ENCODE measurements at regions not wholly inside any gene's neighbourhood (a gene's known extent, or its start where the extent isn't known, plus 50 kb on each side); places are given as distances from the start of the nearest gene placed in this dataset.

DNA sequence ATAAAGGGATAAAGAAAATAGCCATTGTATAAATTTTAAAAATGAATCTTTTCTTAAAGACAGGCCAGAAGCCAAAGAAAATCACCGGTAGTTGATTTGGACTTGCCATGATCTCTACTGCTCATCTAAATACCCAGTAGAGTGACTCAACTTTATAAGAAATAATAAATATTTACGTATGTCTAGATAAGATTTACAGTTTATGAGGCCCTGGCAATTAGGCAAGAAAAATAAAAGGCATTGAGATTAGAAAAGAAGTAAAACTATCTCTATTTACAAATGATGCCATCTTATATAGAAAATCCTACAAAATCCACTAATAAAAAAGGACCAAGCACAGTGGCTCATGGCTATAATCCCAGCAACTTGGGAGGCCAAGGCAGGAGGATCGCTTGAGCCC is 765.5 kb upstream of the HTR2C start (continued):
- TF ChIP-seq TCF4 (CRISPR knock-in tag; IDR thresholded peaks at IDR 0.05; ENCODE audit: borderline replicate concordance) (no peak), ZNF8 (CRISPR knock-in tag; IDR thresholded peaks at IDR 0.05) (no peak), GLIS3 (CRISPR knock-in tag; IDR thresholded peaks at IDR 0.05) (no peak)

DNA sequence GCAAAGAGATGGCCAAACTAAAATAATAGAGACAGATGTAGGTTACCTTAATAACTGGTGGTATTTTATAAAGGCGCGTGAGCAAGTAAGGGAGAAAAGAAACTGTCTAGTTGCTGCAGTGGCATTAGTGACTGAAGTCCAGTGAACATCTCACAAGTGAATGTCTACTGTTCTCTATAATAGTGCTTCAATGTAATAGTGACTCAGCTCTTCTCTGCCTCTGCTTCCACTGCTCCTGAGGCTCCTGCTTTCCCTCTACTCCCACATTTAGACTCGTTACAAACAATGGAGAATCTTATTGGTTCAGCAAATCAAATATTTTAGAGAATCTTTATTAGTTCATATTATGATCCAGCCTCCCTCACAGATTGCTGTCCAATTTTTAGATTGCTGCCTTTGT is 779.1 kb upstream of the HTR2C start:
- ATAC-seq, result no peak
- no peak for TF ChIP-seq RARB (CRISPR knock-in tag; IDR thresholded peaks at IDR 0.05)
- no peak for TF ChIP-seq ZFP3 (CRISPR knock-in tag; IDR thresholded peaks at IDR 0.05)
- no peak for TF ChIP-seq ISL1 (CRISPR knock-in tag; IDR thresholded peaks at IDR 0.05)
- TF ChIP-seq ZC3H10 (CRISPR knock-in tag; IDR thresholded peaks at IDR 0.05), result no peak
- TF ChIP-seq, protein P1, sequence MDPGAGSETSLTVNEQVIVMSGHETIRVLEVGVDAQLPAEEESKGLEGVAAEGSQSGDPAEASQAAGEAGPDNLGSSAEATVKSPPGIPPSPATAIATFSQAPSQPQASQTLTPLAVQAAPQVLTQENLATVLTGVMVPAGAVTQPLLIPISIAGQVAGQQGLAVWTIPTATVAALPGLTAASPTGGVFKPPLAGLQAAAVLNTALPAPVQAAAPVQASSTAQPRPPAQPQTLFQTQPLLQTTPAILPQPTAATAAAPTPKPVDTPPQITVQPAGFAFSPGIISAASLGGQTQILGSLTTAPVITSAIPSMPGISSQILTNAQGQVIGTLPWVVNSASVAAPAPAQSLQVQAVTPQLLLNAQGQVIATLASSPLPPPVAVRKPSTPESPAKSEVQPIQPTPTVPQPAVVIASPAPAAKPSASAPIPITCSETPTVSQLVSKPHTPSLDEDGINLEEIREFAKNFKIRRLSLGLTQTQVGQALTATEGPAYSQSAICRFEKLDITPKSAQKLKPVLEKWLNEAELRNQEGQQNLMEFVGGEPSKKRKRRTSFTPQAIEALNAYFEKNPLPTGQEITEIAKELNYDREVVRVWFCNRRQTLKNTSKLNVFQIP (CRISPR knock-in tag; IDR thresholded peaks at IDR 0.05; ENCODE audit: borderline replicate concordance, low read depth), result no peak
- no peak for TF ChIP-seq ESRRG (CRISPR knock-in tag; IDR thresholded peaks at IDR 0.05)
- TF ChIP-seq ARNTL (CRISPR knock-in tag; IDR thresholded peaks at IDR 0.05; ENCODE audit: borderline replicate concordance, low read depth), result no peak
- TF ChIP-seq ZNF565 (CRISPR knock-in tag; conservative IDR thresholded peaks at IDR 0.05; ENCODE audit: low read depth), result no peak
- TF ChIP-seq, protein P2, sequence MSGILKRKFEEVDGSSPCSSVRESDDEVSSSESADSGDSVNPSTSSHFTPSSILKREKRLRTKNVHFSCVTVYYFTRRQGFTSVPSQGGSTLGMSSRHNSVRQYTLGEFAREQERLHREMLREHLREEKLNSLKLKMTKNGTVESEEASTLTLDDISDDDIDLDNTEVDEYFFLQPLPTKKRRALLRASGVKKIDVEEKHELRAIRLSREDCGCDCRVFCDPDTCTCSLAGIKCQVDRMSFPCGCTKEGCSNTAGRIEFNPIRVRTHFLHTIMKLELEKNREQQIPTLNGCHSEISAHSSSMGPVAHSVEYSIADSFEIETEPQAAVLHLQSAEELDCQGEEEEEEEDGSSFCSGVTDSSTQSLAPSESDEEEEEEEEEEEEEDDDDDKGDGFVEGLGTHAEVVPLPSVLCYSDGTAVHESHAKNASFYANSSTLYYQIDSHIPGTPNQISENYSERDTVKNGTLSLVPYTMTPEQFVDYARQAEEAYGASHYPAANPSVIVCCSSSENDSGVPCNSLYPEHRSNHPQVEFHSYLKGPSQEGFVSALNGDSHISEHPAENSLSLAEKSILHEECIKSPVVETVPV (CRISPR knock-in tag; IDR thresholded peaks at IDR 0.05), result no peak

DNA sequence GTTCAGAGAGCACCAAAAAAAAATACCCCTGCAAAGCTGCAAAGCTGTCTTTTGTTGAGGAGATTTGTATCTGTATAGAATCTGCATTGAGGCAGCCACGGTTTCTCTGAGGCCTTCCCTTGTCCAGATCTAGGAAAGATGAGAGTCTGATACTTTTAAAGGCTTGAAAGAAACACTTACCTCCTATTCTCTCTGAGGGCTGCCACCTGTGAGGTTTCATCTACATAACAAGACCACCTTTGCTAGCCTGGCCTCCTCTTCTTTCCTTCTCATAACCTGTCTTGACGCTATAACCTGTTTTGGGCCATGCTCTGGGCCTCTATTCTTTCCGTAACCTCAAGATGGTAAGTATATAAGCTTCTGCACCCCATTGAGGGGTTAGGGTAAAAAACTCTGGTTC is 779.6 kb upstream of the HTR2C start:
- TF ChIP-seq, protein P3, sequence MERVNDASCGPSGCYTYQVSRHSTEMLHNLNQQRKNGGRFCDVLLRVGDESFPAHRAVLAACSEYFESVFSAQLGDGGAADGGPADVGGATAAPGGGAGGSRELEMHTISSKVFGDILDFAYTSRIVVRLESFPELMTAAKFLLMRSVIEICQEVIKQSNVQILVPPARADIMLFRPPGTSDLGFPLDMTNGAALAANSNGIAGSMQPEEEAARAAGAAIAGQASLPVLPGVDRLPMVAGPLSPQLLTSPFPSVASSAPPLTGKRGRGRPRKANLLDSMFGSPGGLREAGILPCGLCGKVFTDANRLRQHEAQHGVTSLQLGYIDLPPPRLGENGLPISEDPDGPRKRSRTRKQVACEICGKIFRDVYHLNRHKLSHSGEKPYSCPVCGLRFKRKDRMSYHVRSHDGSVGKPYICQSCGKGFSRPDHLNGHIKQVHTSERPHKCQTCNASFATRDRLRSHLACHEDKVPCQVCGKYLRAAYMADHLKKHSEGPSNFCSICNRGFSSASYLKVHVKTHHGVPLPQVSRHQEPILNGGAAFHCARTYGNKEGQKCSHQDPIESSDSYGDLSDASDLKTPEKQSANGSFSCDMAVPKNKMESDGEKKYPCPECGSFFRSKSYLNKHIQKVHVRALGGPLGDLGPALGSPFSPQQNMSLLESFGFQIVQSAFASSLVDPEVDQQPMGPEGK (CRISPR knock-in tag; IDR thresholded peaks at IDR 0.05; ENCODE audit: borderline replicate concordance), result no peak
- TF ChIP-seq ZNF70 (CRISPR knock-in tag; IDR thresholded peaks at IDR 0.05) (no peak), TOX (CRISPR knock-in tag; IDR thresholded peaks at IDR 0.05; ENCODE audit: borderline replicate concordance) (no peak), GLIS3 (CRISPR knock-in tag; IDR thresholded peaks at IDR 0.05) (no peak), ESRRG (CRISPR knock-in tag; IDR thresholded peaks at IDR 0.05) (no peak), ISL1 (CRISPR knock-in tag; IDR thresholded peaks at IDR 0.05) (no peak), ZFP3 (CRISPR knock-in tag; IDR thresholded peaks at IDR 0.05) (no peak), TCF4 (CRISPR knock-in tag; IDR thresholded peaks at IDR 0.05; ENCODE audit: borderline replicate concordance) (no peak), OSR1 (CRISPR knock-in tag; IDR thresholded peaks at IDR 0.05) (no peak), ZC3H10 (CRISPR knock-in tag; IDR thresholded peaks at IDR 0.05) (no peak), ARNTL (CRISPR knock-in tag; IDR thresholded peaks at IDR 0.05; ENCODE audit: borderline replicate concordance, low read depth) (no peak), RARB (CRISPR knock-in tag; IDR thresholded peaks at IDR 0.05) (no peak), ZNF565 (CRISPR knock-in tag; conservative IDR thresholded peaks at IDR 0.05; ENCODE audit: low read depth) (no peak), ZFP30 (CRISPR knock-in tag; IDR thresholded peaks at IDR 0.05) (no peak), SNAI2 (CRISPR knock-in tag; IDR thresholded peaks at IDR 0.05) (no peak)
- TF ChIP-seq, protein P2 (CRISPR knock-in tag; IDR thresholded peaks at IDR 0.05), result no peak
- TF ChIP-seq, protein P1 (CRISPR knock-in tag; IDR thresholded peaks at IDR 0.05; ENCODE audit: borderline replicate concordance, low read depth), result no peak
- TF ChIP-seq, protein P4, sequence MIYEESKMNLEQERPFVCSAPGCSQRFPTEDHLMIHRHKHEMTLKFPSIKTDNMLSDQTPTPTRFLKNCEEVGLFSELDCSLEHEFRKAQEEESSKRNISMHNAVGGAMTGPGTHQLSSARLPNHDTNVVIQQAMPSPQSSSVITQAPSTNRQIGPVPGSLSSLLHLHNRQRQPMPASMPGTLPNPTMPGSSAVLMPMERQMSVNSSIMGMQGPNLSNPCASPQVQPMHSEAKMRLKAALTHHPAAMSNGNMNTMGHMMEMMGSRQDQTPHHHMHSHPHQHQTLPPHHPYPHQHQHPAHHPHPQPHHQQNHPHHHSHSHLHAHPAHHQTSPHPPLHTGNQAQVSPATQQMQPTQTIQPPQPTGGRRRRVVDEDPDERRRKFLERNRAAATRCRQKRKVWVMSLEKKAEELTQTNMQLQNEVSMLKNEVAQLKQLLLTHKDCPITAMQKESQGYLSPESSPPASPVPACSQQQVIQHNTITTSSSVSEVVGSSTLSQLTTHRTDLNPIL (CRISPR knock-in tag; IDR thresholded peaks at IDR 0.05; ENCODE audit: low read depth), result no peak
- TF ChIP-seq, protein P5, sequence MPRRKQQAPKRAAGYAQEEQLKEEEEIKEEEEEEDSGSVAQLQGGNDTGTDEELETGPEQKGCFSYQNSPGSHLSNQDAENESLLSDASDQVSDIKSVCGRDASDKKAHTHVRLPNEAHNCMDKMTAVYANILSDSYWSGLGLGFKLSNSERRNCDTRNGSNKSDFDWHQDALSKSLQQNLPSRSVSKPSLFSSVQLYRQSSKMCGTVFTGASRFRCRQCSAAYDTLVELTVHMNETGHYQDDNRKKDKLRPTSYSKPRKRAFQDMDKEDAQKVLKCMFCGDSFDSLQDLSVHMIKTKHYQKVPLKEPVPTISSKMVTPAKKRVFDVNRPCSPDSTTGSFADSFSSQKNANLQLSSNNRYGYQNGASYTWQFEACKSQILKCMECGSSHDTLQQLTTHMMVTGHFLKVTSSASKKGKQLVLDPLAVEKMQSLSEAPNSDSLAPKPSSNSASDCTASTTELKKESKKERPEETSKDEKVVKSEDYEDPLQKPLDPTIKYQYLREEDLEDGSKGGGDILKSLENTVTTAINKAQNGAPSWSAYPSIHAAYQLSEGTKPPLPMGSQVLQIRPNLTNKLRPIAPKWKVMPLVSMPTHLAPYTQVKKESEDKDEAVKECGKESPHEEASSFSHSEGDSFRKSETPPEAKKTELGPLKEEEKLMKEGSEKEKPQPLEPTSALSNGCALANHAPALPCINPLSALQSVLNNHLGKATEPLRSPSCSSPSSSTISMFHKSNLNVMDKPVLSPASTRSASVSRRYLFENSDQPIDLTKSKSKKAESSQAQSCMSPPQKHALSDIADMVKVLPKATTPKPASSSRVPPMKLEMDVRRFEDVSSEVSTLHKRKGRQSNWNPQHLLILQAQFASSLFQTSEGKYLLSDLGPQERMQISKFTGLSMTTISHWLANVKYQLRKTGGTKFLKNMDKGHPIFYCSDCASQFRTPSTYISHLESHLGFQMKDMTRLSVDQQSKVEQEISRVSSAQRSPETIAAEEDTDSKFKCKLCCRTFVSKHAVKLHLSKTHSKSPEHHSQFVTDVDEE (CRISPR knock-in tag; IDR thresholded peaks at IDR 0.05), result no peak
- no peak for ATAC-seq

Measured in SK-N-SH treated with all-trans-retinoic acid at 6 μM for 48 hours (cell line).